ENCODE measurements at regions not wholly inside any gene's neighbourhood (a gene's known extent, or its start where the extent isn't known, plus 50 kb on each side); places are given as distances from the start of the nearest gene placed in this dataset.

DNA sequence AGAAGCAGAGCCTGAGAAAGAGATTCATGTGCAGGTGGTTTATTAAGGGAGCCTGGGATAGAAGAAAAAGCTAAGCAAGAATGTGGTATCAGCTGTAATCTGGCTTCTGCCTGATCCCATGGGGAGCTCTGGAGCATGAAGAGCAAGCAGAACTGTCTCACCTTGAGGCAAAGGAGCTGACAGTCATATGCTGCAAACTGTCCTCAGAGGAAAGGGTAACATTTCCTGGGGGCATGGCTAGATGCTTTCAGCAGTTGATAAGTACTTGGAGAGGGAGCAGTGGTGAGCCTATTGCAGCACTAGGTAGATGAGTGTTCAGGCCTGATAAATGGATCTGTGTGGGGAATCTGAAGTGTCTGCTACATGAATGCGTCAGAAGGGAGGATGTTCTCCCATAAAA lies 621.5 kb upstream of the BTBD3 start:
- TF ChIP-seq, protein P1, sequence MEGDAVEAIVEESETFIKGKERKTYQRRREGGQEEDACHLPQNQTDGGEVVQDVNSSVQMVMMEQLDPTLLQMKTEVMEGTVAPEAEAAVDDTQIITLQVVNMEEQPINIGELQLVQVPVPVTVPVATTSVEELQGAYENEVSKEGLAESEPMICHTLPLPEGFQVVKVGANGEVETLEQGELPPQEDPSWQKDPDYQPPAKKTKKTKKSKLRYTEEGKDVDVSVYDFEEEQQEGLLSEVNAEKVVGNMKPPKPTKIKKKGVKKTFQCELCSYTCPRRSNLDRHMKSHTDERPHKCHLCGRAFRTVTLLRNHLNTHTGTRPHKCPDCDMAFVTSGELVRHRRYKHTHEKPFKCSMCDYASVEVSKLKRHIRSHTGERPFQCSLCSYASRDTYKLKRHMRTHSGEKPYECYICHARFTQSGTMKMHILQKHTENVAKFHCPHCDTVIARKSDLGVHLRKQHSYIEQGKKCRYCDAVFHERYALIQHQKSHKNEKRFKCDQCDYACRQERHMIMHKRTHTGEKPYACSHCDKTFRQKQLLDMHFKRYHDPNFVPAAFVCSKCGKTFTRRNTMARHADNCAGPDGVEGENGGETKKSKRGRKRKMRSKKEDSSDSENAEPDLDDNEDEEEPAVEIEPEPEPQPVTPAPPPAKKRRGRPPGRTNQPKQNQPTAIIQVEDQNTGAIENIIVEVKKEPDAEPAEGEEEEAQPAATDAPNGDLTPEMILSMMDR (IDR thresholded peaks at IDR 0.05; ENCODE audit: low read length): no peak
- TF ChIP-seq EZH2phosphoT487 (IDR thresholded peaks at IDR 0.05; ENCODE audit: low read length): no peak
